ENCODE measurements at regions not wholly inside any gene's neighbourhood (a gene's known extent, or its start where the extent isn't known, plus 50 kb on each side); places are given as distances from the start of the nearest gene placed in this dataset.

GRCh38 chr4:23009093-23009492 is 316.4 kb downstream of the GBA3 start:
- TF ChIP-seq CTCF (IDR thresholded peaks at IDR 0.05; ENCODE audit: unreplicated experiment), result no peak
- H3K36me3 Mint-ChIP-seq, result no peaks in the 10 kb centered on the region
- no peaks in the 10 kb centered on the region for H3K27me3 Mint-ChIP-seq (ENCODE audit: low read depth)
- peaks cover 10% of the 10 kb centered on the region for H3K9me3 Mint-ChIP-seq
- H3K4me1 Mint-ChIP-seq, result no peaks in the 10 kb centered on the region
- no peak overlapping the region for H3K27ac Mint-ChIP-seq
- no peak overlapping the region for H3K4me3 Mint-ChIP-seq
- DNase-seq (ENCODE audit: low spot score in 2 of 2, unreplicated experiment in 2 of 2), result no peak

GRCh38 chr4:23006756-23007155 is 314.0 kb downstream of the GBA3 start:
- TF ChIP-seq CTCF (IDR thresholded peaks at IDR 0.05; ENCODE audit: unreplicated experiment), result no peak
- no peak overlapping the region for H3K4me3 Mint-ChIP-seq
- DNase-seq (ENCODE audit: low spot score in 2 of 2, unreplicated experiment in 2 of 2), result no peak
- no peaks in the 10 kb centered on the region for H3K4me1 Mint-ChIP-seq
- H3K36me3 Mint-ChIP-seq, result no peaks in the 10 kb centered on the region
- H3K9me3 Mint-ChIP-seq, result peaks cover 10% of the 10 kb centered on the region
- H3K27me3 Mint-ChIP-seq (ENCODE audit: low read depth), result no peaks in the 10 kb centered on the region
- H3K27ac Mint-ChIP-seq, result no peak overlapping the region

- H3K4me3 Mint-ChIP-seq, result no peak overlapping the region
- no peaks in the 10 kb centered on the region for H3K4me1 Mint-ChIP-seq
- H3K27me3 Mint-ChIP-seq (ENCODE audit: low read depth), result no peaks in the 10 kb centered on the region
- DNase-seq (ENCODE audit: low spot score in 2 of 2, unreplicated experiment in 2 of 2), result no peak
- TF ChIP-seq CTCF (IDR thresholded peaks at IDR 0.05; ENCODE audit: unreplicated experiment), result no peak
- peaks cover 10% of the 10 kb centered on the region for H3K9me3 Mint-ChIP-seq
- no peak overlapping the region for H3K27ac Mint-ChIP-seq
- no peaks in the 10 kb centered on the region for H3K36me3 Mint-ChIP-seq
Measured at GRCh38 chr4:23005691-23006090, 313.0 kb downstream of the GBA3 start.

GRCh38 chr4:23001478-23001877 is 308.7 kb downstream of the GBA3 start:
- Mint-ChIP-seq H3K27ac (no peak overlapping the region), H3K36me3 (no peaks in the 10 kb centered on the region), H3K27me3 (ENCODE audit: low read depth) (no peaks in the 10 kb centered on the region), H3K4me1 (no peaks in the 10 kb centered on the region), H3K9me3 (peaks cover 7% of the 10 kb centered on the region), H3K4me3 (no peak overlapping the region)
- no peak for DNase-seq (ENCODE audit: low spot score in 2 of 2, unreplicated experiment in 2 of 2)
- TF ChIP-seq CTCF (IDR thresholded peaks at IDR 0.05; ENCODE audit: unreplicated experiment), result no peak

- H3K36me3 Mint-ChIP-seq, result no peaks in the 10 kb centered on the region
- H3K4me1 Mint-ChIP-seq, result no peaks in the 10 kb centered on the region
- no peak for DNase-seq (ENCODE audit: low spot score in 2 of 2, unreplicated experiment in 2 of 2)
- H3K27ac Mint-ChIP-seq, result no peak overlapping the region
- no peaks in the 10 kb centered on the region for H3K9me3 Mint-ChIP-seq
- H3K27me3 Mint-ChIP-seq (ENCODE audit: low read depth), result no peaks in the 10 kb centered on the region
- H3K4me3 Mint-ChIP-seq, result no peak overlapping the region
- TF ChIP-seq CTCF (IDR thresholded peaks at IDR 0.05; ENCODE audit: unreplicated experiment), result no peak
Measured at GRCh38 chr4:22999419-22999818, 306.7 kb downstream of the GBA3 start.

Measured in mesothelial cell of epicardium (in vitro differentiated cells).